GM23338 (cell line): ENCODE measurements at regions not wholly inside any gene's neighbourhood (a gene's known extent, or its start where the extent isn't known, plus 50 kb on each side); places are given as distances from the start of the nearest gene placed in this dataset.

ENCODE experiments used
- ATAC-seq: fragments of 200-7000 bp; cut with Tn5 transposase; 3 replicates; pipeline ENCODE4 v1.9.1; 2020
- DNase-seq: peaks from one replicate; pipeline ENCODE4 v3.0.0-alpha.2; 2015; ENCODE audit warnings: low spot score
- H2AFZ ChIP-seq: fragments of 200-600 bp; sonication (generic); 2 replicates; pipeline ENCODE4 v1.8.0; 2016; ENCODE audit warnings: antibody characterized with exemption, mild to moderate bottlenecking, moderate library complexity
- H3F3A ChIP-seq: fragments of 200-600 bp; sonication (generic); replicated peaks from 2 replicates; pipeline ENCODE4 v1.8.0; 2017; ENCODE audit warnings: antibody characterized with exemption, mixed run types, low read depth
- H3K27ac ChIP-seq: fragments of 200-600 bp; sonication (generic); 2 replicates; pipeline ENCODE4 v1.6.1; 2016; ENCODE audit warnings: low read depth
- H3K27me3 ChIP-seq: fragments of 200-600 bp; sonication (generic); 2 replicates; pipeline ENCODE4 v1.8.0; 2016; ENCODE audit warnings: mild to moderate bottlenecking, mixed run types, moderate library complexity; ENCODE audit not compliant: insufficient read depth
- H3K36me3 ChIP-seq: fragments of 200-600 bp; sonication (generic); 2 replicates; pipeline ENCODE4 v1.8.0; 2016; ENCODE audit warnings: mild to moderate bottlenecking; ENCODE audit not compliant: insufficient read depth
- H3K4me1 ChIP-seq: fragments of 200-600 bp; sonication (generic); 2 replicates; pipeline ENCODE4 v1.8.0; 2016; ENCODE audit warnings: mild to moderate bottlenecking, moderate library complexity; ENCODE audit not compliant: insufficient read depth
- H3K4me2 ChIP-seq: fragments of 200-600 bp; sonication (generic); 2 replicates; pipeline ENCODE4 v1.7.1; 2017; ENCODE audit warnings: mixed run types
- H3K4me3 ChIP-seq: fragments of 200-600 bp; sonication (generic); 2 replicates; pipeline ENCODE4 v1.6.1; 2016; ENCODE audit warnings: mixed run types
- H3K79me2 ChIP-seq: fragments of 200-600 bp; sonication (generic); replicated peaks from 2 replicates; pipeline ENCODE4 v1.8.0; 2017; ENCODE audit warnings: mild to moderate bottlenecking; ENCODE audit not compliant: insufficient read depth
- H3K9me2 ChIP-seq: fragments of 200-600 bp; sonication (generic); 2 replicates; pipeline ENCODE4 v1.8.0; 2017; ENCODE audit not compliant: insufficient read depth
- H4K20me1 ChIP-seq: fragments of 200-600 bp; sonication (generic); replicated peaks from 2 replicates; pipeline ENCODE4 v1.8.0; 2017; ENCODE audit warnings: mild to moderate bottlenecking; ENCODE audit not compliant: insufficient read depth
- H3K27ac Mint-ChIP-seq: 2 replicates; pipeline ENCODE4 v1.8.0; 2020; ENCODE audit warnings: inconsistent platforms, mild to moderate bottlenecking, moderate library complexity, mixed read lengths
- H3K27me3 Mint-ChIP-seq: 3 replicates; pipeline ENCODE4 v1.8.0; 2022; ENCODE audit warnings: low read depth, mild to moderate bottlenecking, moderate library complexity, mixed read lengths, inconsistent platforms; ENCODE audit not compliant: insufficient read depth, poor library complexity
- H3K36me3 Mint-ChIP-seq: 3 replicates; pipeline ENCODE4 v1.8.0; 2021; ENCODE audit warnings: low read depth, mild to moderate bottlenecking, inconsistent platforms, moderate library complexity, mixed read lengths
- H3K4me1 Mint-ChIP-seq: 3 replicates; pipeline ENCODE4 v1.8.0; 2020; ENCODE audit warnings: mild to moderate bottlenecking, inconsistent platforms, mixed read lengths
- H3K4me3 Mint-ChIP-seq: 3 replicates; pipeline ENCODE4 v1.8.0; 2021; ENCODE audit warnings: moderate library complexity, mild to moderate bottlenecking, inconsistent platforms, mixed read lengths
- H3K9me3 Mint-ChIP-seq: 3 replicates; pipeline ENCODE4 v1.8.0; 2020; ENCODE audit warnings: moderate library complexity, mild to moderate bottlenecking, inconsistent platforms, mixed read lengths
- NANOG ChIP-seq: IDR thresholded peaks from 2 replicates; pipeline ENCODE4 v1.6.1; 2016; ENCODE audit warnings: antibody characterized with exemption, borderline replicate concordance
- POLR2AphosphoS5 ChIP-seq: IDR thresholded peaks from 2 replicates; pipeline ENCODE4 v1.6.1; 2016; ENCODE audit warnings: antibody characterized with exemption, low read depth
- REST ChIP-seq: IDR thresholded peaks from one replicate; pipeline ENCODE4 v1.6.1; 2018; ENCODE audit warnings: antibody characterized with exemption; ENCODE audit not compliant: unreplicated experiment
- STAT1 ChIP-seq: IDR thresholded peaks from one replicate; pipeline ENCODE4 v1.6.1; 2016; ENCODE audit warnings: antibody characterized with exemption; ENCODE audit not compliant: unreplicated experiment
- ZNF114 ChIP-seq: fragments of 250-450 bp; sonication (Bioruptor Pico); IDR thresholded peaks from 2 replicates; pipeline ENCODE4 v1.5.0; 2020; ENCODE audit warnings: mild to moderate bottlenecking, moderate library complexity
- ZNF331 ChIP-seq: fragments of 250-450 bp; sonication (Bioruptor Pico); IDR thresholded peaks from 2 replicates; pipeline ENCODE4 v1.5.0; 2020; ENCODE audit warnings: low read depth, mild to moderate bottlenecking, moderate library complexity
- ZNF462 ChIP-seq: fragments of 250-450 bp; sonication (Bioruptor Pico); IDR thresholded peaks from 2 replicates; pipeline ENCODE4 v1.5.0; 2020; ENCODE audit warnings: mild to moderate bottlenecking, moderate library complexity
- TF ChIP-seq, protein P1 (sequence below), 2 experiments: fragments of 200-600 bp in 1 of 2; sonication (generic) in 1 of 2; conservative IDR thresholded peaks; 2 replicates each; pipeline versions ENCODE4 v1.5.1 to v1.6.1; 2016 to 2017; ENCODE audit warnings: antibody characterized with exemption in 2 of 2, low read depth in 2 of 2, mild to moderate bottlenecking in 2 of 2, moderate library complexity in 1 of 2
- TF ChIP-seq, protein P2 (sequence below): IDR thresholded peaks from 2 replicates; pipeline ENCODE4 v1.6.1; 2016; ENCODE audit warnings: antibody characterized with exemption

DNA sequence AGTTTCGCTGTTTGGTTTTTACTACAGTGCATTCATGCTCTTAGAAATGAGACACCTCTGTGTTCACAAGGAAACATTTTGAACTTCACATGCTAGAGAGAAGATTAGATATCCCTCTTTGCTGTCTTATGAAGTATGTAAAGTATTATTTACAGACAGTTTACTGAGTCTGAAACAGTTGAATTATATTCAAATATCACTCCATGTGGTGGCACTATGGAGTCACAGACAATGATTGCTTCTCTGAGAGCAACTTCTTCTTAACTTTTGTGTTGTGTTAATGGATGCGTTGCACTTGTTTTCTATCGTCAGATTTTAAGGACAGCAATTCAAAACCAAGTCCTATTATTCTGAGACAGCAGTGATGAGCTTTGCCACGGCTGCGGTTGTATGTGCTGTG lies 823.6 kb downstream of the GALR1 start:
- H3K4me1 ChIP-seq: no peaks in the 10 kb centered on the region
- no peak overlapping the region for H2AFZ ChIP-seq
- Mint-ChIP-seq H3K4me1 (no peaks in the 10 kb centered on the region; the same call in 2 of the 3 replicates), H3K27me3 (peaks cover 3% of the 10 kb centered on the region), H3K9me3 (peaks cover 93% of the 10 kb centered on the region), H3K36me3 (peaks cover 32% of the 10 kb centered on the region), H3K27ac (no peak overlapping the region), H3K4me3 (no peak overlapping the region)
- peaks cover 3% of the 10 kb centered on the region; the same call in 1 of the 2 replicates for H3K36me3 ChIP-seq
- H3K4me3 ChIP-seq: no peak overlapping the region
- no peak overlapping the region for H3K27ac ChIP-seq
- H3K9me2 ChIP-seq: no peaks in the 10 kb centered on the region
- no peaks in the 10 kb centered on the region for H3F3A ChIP-seq
- DNase-seq (no peak), ATAC-seq (no peak)
- no peaks in the 10 kb centered on the region for H3K27me3 ChIP-seq
- H3K79me2 ChIP-seq: no peaks in the 10 kb centered on the region
- TF ChIP-seq ZNF114 (CRISPR knock-in tag) (no peak), NANOG (no peak), STAT1 (no peak), POLR2AphosphoS5 (no peak)
- TF ChIP-seq, protein P1, sequence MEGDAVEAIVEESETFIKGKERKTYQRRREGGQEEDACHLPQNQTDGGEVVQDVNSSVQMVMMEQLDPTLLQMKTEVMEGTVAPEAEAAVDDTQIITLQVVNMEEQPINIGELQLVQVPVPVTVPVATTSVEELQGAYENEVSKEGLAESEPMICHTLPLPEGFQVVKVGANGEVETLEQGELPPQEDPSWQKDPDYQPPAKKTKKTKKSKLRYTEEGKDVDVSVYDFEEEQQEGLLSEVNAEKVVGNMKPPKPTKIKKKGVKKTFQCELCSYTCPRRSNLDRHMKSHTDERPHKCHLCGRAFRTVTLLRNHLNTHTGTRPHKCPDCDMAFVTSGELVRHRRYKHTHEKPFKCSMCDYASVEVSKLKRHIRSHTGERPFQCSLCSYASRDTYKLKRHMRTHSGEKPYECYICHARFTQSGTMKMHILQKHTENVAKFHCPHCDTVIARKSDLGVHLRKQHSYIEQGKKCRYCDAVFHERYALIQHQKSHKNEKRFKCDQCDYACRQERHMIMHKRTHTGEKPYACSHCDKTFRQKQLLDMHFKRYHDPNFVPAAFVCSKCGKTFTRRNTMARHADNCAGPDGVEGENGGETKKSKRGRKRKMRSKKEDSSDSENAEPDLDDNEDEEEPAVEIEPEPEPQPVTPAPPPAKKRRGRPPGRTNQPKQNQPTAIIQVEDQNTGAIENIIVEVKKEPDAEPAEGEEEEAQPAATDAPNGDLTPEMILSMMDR (conservative IDR thresholded peaks at IDR 0.05; ENCODE audit: low read depth in 2 of 2): no peak
- no peak overlapping the region for H3K4me2 ChIP-seq
- H4K20me1 ChIP-seq: no peaks in the 10 kb centered on the region

DNA sequence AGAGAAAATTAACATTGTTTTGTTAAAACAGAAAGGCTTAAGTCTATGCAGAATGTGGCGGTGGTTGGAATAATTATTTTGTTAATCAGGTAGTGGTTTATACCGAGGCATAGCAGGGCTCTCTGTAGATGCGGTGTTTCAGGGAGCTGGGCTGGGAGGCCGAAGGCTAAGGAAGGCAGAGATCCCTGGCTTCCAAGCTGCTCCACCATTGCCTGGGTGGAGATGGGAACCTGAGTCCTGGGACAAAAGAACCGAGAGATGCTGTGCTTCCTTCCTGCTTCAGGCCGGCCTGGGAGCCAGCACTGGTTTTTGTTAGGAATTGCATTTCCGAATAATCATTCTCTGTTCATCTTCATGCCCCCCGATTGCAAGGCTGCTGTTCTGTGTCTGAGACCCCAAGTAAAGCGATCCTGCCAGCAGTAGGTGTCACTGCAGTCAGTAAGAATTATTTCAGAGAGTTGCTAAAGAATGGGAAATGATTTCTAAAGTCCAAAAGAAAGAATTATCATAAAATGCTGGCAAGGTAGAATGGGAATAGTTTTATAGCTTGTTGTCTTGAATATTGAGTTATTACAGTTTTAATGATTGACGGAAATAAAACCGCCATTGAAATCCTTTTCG lies 824.9 kb downstream of the GALR1 start:
- Mint-ChIP-seq H3K4me3 (no peak overlapping the region), H3K4me1 (no peaks in the 10 kb centered on the region; the same call in 2 of the 3 replicates), H3K27ac (no peak overlapping the region), H3K36me3 (peaks cover 25% of the 10 kb centered on the region), H3K9me3 (peaks cover 93% of the 10 kb centered on the region), H3K27me3 (peaks cover 3% of the 10 kb centered on the region)
- Histone ChIP-seq H2AFZ (no peak overlapping the region), H3K4me1 (no peaks in the 10 kb centered on the region), H3K27ac (no peak overlapping the region), H3K27me3 (no peaks in the 10 kb centered on the region), H3K4me3 (no peak overlapping the region), H3K36me3 (0 out of 2 replicates have a peak, but pooled peaks cover 3% of the 10 kb centered on the region), H3K79me2 (no peaks in the 10 kb centered on the region), H3K4me2 (no peak overlapping the region), H3K9me2 (no peaks in the 10 kb centered on the region), H4K20me1 (no peaks in the 10 kb centered on the region), H3F3A (no peaks in the 10 kb centered on the region)
- TF ChIP-seq ZNF462 (CRISPR knock-in tag) (no peak), REST (no peak), STAT1 (no peak), ZNF114 (CRISPR knock-in tag) (no peak), ZNF331 (CRISPR knock-in tag) (no peak)
- TF ChIP-seq, protein P2, sequence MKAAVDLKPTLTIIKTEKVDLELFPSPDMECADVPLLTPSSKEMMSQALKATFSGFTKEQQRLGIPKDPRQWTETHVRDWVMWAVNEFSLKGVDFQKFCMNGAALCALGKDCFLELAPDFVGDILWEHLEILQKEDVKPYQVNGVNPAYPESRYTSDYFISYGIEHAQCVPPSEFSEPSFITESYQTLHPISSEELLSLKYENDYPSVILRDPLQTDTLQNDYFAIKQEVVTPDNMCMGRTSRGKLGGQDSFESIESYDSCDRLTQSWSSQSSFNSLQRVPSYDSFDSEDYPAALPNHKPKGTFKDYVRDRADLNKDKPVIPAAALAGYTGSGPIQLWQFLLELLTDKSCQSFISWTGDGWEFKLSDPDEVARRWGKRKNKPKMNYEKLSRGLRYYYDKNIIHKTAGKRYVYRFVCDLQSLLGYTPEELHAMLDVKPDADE: no peak
- no peak for DNase-seq
- peak; percentile 23; the same call in 1 of the 3 replicates for ATAC-seq
